Muscle of leg (tissue), 3 donors: ENCODE measurements at regions not wholly inside any gene's neighbourhood (a gene's known extent, or its start where the extent isn't known, plus 50 kb on each side); places are given as distances from the start of the nearest gene placed in this dataset.

ENCODE experiments used
- DNase-seq: peaks from one replicate; pipeline ENCODE4 v3.0.0; 2013
- H3K27ac ChIP-seq: one replicate; pipeline ENCODE4 v1.5.1; 2013; ENCODE audit warnings: mild to moderate bottlenecking, low read length, control low read depth
- H3K27me3 ChIP-seq: one replicate; pipeline ENCODE4 v1.6.1; 2013; ENCODE audit warnings: low read length; ENCODE audit not compliant: control insufficient read depth, insufficient read depth
- H3K36me3 ChIP-seq: one replicate; pipeline ENCODE4 v1.6.1; 2013; ENCODE audit warnings: low read length; ENCODE audit not compliant: control insufficient read depth, insufficient read depth
- H3K4me1 ChIP-seq: one replicate; pipeline ENCODE4 v1.6.1; 2013; ENCODE audit warnings: low read length; ENCODE audit not compliant: control insufficient read depth, insufficient read depth
- H3K4me3 ChIP-seq: one replicate; pipeline ENCODE4 v1.5.1; 2013; ENCODE audit warnings: low read length, control low read depth
- H3K9me3 ChIP-seq: replicated peaks from 2 replicates; pipeline ENCODE4 v1.6.1; 2013; ENCODE audit warnings: low read depth, low read length; ENCODE audit not compliant: control insufficient read depth
- WGBS: methylation state at CpG from one replicate; pipeline ENCODE4 v1.1.5; 2013; ENCODE audit warnings: missing lambda C conversion rate; ENCODE audit not compliant: insufficient coverage; 5-methylcytosine and 5-hydroxymethylcytosine counted together

DNA sequence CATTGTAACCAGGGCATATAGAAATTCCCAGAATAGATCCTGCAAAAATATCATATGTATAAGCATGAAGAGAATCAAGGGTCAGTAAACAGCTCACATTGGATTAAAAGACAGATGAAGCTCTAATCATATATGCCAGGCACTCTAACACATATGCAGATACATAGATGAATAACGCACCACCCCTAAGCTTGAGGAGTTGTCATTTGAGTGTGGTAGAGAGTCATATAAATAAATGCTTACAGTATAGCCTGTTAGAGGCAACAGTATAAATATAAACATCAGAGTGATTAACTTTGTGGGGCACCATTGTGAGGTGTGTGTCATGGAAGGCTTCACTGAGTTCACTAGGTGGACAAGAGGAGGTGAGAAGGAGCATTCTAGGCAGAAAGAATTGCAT is 346.7 kb upstream of the PRICKLE1 start:
- Histone ChIP-seq H3K27me3 (no peaks in the 10 kb centered on the region), H3K27ac (no peak overlapping the region), H3K4me3 (no peak overlapping the region), H3K4me1 (no peaks in the 10 kb centered on the region), H3K36me3 (no peaks in the 10 kb centered on the region), H3K9me3 (no peaks in the 10 kb centered on the region)
- no CpG with 5 or more reads among the region's 1 CpG for WGBS
- no peak for DNase-seq

DNA sequence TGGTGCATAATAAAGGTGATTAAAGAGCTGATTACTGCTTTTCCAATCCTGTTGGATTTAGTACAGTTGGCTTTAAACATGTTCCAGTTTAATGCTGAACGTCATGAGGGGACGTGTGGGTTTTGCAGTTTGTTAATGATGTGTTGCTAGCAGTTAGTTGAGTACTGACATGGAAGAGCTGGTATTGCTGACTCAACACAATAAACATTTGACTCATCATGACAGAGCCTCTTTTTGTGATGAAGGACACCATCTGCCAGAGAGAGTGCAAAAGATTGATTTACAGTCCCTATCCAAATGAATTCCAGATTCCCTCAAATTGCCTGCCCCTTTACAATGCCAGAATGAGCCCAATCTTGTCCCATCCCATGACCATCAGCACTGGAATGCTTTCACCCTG is 346.2 kb upstream of the PRICKLE1 start:
- H3K27me3 ChIP-seq, result no peaks in the 10 kb centered on the region
- WGBS, result no CpG with 5 or more reads among the region's 2 CpGs
- H3K4me1 ChIP-seq, result no peaks in the 10 kb centered on the region
- H3K36me3 ChIP-seq, result no peaks in the 10 kb centered on the region
- no peak overlapping the region for H3K4me3 ChIP-seq
- no peak overlapping the region for H3K27ac ChIP-seq
- no peaks in the 10 kb centered on the region for H3K9me3 ChIP-seq
- no peak for DNase-seq

DNA sequence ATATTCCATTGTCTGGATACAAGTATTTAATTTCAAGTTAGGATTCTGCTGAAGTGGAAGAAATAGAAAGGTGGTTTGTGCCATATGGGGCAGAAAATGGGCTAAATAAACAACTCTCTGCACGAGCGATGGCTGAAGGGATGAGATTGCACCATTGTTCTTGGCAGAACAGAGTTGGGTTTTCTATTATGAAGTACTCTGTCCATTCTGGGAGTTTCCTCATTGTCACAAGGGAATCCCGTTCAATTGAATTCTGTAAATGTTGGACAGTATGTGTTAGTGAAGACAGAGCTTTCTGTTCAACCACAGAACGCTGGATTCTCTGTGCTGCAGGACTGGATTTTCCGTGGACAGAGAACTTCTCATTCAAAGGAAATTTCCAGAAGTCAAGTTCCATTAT is 345.5 kb upstream of the PRICKLE1 start:
- Histone ChIP-seq H3K36me3 (no peaks in the 10 kb centered on the region), H3K4me3 (no peak overlapping the region), H3K4me1 (no peaks in the 10 kb centered on the region), H3K27ac (no peak overlapping the region), H3K9me3 (no peaks in the 10 kb centered on the region), H3K27me3 (no peaks in the 10 kb centered on the region)
- WGBS, result 68% methylated on average over 2 of the region's 5 CpGs
- no peak for DNase-seq

DNA sequence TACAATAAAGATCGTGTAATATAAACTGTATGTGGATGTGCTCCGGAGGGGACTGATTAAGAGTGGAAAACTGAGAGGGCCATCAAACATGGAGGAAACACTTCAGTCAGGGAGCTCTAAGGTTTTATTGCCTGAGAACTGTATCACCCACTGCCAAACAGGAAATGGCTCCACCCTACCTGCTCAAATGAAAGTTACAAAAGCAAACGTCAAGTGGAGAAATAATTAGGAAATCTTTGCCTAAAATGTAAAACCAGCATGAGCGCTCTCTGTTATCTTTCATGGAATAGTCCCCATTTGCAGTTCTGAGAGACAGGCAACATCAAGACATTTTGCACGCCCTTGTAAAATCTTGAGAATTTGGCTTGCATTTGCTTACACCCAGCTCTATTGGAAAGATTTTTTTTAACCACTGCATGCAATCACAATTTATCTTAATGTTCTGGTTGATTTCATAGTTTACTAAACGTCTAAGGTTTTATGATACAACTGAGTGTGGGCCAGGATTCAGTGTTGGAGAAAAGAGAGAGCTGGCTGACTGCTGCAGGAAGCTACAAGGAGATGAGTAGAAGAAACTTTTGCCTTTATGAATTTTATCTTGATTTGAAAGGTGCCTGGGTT is 344.0 kb upstream of the PRICKLE1 start:
- Histone ChIP-seq H3K27me3 (no peaks in the 10 kb centered on the region), H3K4me3 (no peak overlapping the region), H3K9me3 (no peaks in the 10 kb centered on the region), H3K27ac (no peak overlapping the region), H3K4me1 (no peaks in the 10 kb centered on the region), H3K36me3 (no peaks in the 10 kb centered on the region)
- DNase-seq, result no peak
- WGBS, result 44% methylated on average over 4 of the region's 6 CpGs

DNA sequence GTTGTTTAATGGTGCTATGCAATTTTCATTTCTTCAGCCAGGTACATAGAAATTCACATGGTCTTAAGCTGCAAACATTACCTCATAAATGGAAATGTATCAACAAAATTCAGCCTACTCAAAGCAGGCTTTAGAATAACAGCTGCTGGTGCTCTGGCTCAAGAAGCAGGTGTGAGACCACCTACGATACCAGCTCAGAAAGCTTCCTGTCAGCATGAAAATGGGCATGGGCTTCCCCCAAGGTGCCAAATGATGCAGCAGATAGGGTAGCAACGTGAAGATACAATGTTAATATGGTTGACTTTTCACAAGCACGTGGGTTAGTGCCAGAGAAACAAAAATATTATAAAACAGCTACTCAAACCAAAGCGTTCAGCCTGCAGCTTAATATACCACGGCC is 343.4 kb upstream of the PRICKLE1 start:
- no peak for DNase-seq
- no peak overlapping the region for H3K27ac ChIP-seq
- no peaks in the 10 kb centered on the region for H3K4me1 ChIP-seq
- H3K9me3 ChIP-seq, result no peaks in the 10 kb centered on the region
- H3K36me3 ChIP-seq, result no peaks in the 10 kb centered on the region
- no peak overlapping the region for H3K4me3 ChIP-seq
- H3K27me3 ChIP-seq, result no peaks in the 10 kb centered on the region
- 50% methylated on average over 1 of the region's 5 CpGs for WGBS

DNA sequence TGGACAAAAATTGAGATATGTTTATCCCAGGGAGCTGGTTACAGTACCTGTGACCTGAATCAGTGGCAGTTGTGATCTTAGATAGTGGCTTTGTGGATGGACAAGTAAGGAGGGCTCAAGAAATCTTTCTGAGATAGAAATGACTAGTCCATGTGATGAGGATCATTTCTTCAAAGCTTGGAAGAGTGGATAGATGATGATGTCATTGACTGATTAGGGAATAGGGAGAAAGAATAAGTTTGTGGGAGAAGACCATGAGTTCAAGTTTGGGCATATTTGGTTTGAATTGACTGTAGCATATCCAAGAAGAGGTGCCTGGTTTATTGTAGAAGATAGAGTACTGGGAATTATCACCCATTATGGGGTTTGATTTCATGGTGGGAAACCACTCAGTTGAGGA is 336.7 kb upstream of the PRICKLE1 start:
- Histone ChIP-seq H3K27me3 (no peaks in the 10 kb centered on the region), H3K4me1 (no peaks in the 10 kb centered on the region), H3K9me3 (no peaks in the 10 kb centered on the region), H3K36me3 (no peaks in the 10 kb centered on the region), H3K27ac (no peak overlapping the region), H3K4me3 (no peak overlapping the region)
- no peak for DNase-seq

DNA sequence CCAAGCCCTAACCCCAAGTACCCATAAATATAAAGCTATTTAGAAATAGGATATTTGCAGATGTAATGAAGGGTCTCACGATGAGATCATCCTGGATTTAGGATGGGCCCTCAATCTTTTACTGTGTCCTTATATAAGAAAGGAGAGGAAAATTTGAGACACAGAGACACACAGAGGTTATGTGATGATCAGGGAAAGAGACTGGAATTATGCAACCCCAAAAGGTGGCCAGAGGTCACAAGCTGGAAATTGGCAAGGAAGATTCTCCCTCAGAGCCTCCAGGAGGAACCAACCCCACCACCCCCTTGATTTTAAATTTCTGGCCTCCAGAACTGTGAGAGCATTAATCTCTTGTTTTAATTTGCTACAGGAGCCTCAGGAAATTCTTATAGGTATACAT is 334.9 kb upstream of the PRICKLE1 start:
- no peak for DNase-seq
- H3K36me3 ChIP-seq, result no peaks in the 10 kb centered on the region
- WGBS, result no CpG with 5 or more reads among the region's 1 CpG
- H3K27ac ChIP-seq, result no peak overlapping the region
- H3K4me3 ChIP-seq, result no peak overlapping the region
- no peaks in the 10 kb centered on the region for H3K27me3 ChIP-seq
- H3K4me1 ChIP-seq, result no peaks in the 10 kb centered on the region
- H3K9me3 ChIP-seq, result no peaks in the 10 kb centered on the region

DNA sequence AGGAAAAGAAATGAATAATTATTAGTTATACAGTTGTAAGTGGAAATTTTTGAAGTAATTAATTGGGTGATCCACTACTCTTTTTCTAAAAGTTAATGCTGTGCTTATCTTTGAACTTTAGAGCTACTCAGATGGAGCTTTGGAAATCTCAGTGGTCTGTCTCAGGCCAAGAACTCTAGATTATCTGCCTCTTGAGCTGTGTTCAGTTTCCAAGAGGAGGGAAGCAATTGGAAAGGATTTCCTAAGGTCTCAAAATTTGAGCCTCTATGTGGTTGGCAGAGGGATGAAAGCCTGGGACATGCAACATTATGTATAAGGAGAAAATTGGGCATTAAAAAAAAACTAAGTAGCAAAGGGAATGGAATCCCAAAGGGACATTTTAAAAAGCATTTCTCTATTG is 334.0 kb upstream of the PRICKLE1 start:
- DNase-seq, result peak; percentile 61
- Histone ChIP-seq H3K27me3 (no peaks in the 10 kb centered on the region), H3K4me3 (no peak overlapping the region), H3K27ac (no peak overlapping the region), H3K36me3 (no peaks in the 10 kb centered on the region), H3K9me3 (no peaks in the 10 kb centered on the region), H3K4me1 (no peaks in the 10 kb centered on the region)

DNA sequence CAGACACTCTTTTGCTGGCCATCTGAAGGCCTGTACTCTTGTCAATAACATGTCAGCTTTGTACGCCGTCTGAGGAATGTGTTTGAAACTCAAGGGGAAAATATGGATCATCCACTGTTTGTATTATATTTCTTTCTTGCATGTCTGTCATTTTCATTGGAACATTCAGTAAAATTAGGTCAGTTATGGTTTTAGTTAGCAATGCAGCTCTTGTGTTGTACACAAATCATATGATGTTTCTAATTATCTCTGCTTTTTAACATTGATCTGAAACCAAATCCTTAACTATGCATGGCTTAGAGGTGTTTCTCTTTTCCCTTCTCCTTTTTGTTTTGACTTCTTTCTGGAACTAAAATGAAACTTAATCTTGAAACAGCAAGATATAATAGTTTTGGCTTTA is 333.6 kb upstream of the PRICKLE1 start:
- no peak overlapping the region for H3K4me3 ChIP-seq
- no peaks in the 10 kb centered on the region for H3K9me3 ChIP-seq
- DNase-seq, result peak; percentile 69
- no peaks in the 10 kb centered on the region for H3K4me1 ChIP-seq
- WGBS, result no CpG with 5 or more reads among the region's 2 CpGs
- H3K36me3 ChIP-seq, result no peaks in the 10 kb centered on the region
- no peaks in the 10 kb centered on the region for H3K27me3 ChIP-seq
- no peak overlapping the region for H3K27ac ChIP-seq

DNA sequence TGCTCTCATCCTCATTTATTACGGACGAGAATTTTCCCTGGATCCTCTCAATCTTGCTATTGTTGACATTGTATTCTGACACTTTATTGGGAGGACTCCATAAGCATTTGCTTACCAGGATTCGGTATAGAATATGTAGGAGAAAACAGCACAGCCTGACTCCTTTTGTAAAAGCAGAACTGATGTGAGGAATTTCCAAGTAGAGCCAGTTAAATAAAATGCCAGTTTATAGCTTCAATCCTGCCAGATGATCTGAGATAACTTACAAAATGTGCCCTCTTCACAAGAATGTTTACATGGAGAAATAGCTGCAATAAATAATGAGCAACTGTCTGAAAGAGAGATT is 332.9 kb upstream of the PRICKLE1 start:
- Histone ChIP-seq H3K36me3 (no peaks in the 10 kb centered on the region), H3K9me3 (no peaks in the 10 kb centered on the region), H3K4me3 (no peak overlapping the region), H3K27me3 (no peaks in the 10 kb centered on the region), H3K27ac (no peak overlapping the region), H3K4me1 (no peaks in the 10 kb centered on the region)
- no peak for DNase-seq
- WGBS, result no CpG with 5 or more reads among the region's 3 CpGs

DNA sequence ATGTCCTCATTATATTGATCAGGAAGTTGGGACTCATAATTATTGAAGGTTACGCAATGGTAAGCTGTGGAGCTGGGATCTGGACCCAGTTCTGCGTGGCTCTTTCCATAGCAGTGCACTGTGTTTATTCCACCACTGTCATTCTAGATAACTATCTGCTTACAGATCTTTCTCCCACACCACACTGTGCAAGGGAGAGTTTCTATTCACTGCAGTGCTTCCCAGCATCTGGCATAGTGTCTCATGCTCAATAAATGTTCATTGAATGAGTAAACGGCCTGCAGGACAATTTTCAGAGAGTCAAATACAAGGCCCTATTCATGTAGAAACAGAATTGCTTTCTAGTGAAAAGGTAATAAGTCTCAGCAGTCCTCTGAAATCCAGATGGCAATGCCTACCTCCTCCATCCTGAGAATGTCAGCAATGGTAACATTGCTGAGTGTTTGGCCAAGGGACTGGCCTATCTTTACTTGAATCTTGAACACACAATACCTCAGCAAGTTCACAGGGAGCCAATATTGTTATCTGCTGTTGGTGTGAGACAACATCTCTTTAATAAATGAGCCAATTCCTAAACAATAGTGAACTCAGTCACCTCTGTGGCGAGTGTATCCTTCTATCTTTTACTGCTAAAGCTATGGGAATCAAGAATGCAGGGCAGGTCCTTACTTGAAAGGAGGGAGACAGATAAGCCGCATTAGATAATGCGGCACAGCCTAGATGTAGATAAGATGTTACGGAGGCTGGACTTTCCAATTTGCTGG is 332.4 kb upstream of the PRICKLE1 start:
- Histone ChIP-seq H3K9me3 (no peaks in the 10 kb centered on the region), H3K36me3 (no peaks in the 10 kb centered on the region), H3K27me3 (no peaks in the 10 kb centered on the region), H3K4me1 (no peaks in the 10 kb centered on the region), H3K4me3 (no peak overlapping the region), H3K27ac (no peak overlapping the region)
- DNase-seq, result no peak
- no CpG with 5 or more reads among the region's 7 CpGs for WGBS
